GM18907 (cell line): ENCODE measurements at regions not wholly inside any gene's neighbourhood (a gene's known extent, or its start where the extent isn't known, plus 50 kb on each side); places are given as distances from the start of the nearest gene placed in this dataset.

Source experiments
- ATAC-seq: cut with Tn5 transposase; IDR thresholded peaks from one replicate; pipeline ENCODE4 v1.9.1; 2021; ENCODE audit warnings: mild to moderate bottlenecking, moderate library complexity; ENCODE audit not compliant: unreplicated experiment

DNA sequence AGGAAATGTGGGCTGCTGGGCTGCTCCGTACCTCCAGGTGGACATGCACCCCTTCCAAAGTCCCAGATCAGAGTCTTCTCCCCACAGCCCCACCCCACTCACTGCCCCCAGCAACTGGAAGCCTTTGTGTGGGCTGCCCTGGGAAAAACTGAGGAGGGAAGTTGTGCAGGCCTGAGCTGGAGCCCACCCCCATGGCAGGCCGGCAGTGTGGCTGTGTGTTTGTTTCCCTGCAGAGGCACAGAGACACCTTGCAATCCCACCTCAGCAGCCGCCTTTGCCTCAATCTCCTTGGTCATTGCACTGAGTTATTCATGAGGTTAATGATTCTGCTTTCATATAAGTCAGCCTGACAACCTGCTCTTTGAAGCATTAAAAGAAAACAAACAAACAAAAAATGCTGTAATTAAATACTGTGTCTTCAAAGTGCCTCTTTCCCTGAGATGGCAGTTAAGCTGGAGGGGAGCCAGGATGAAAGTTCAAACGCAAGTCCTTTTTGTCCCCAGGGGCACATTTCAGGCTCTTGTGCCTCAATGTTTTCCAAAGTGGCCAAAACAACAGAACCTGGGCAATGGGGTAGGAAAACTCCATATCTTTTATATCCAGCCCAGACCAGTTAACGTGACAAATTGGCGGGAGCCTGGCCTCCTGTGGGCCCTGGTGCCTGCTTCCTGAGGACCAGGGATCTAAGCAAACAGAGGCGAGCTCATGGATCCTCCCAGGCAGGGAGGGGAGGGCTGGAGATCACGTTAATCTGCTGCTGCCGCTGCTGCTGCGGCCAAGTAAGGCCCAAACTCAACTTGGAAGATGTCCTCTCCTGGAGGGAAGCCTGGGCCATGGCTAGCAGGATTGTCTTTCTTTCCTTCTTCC lies 51.9 kb upstream of the TSPAN11 start:
- no peak for ATAC-seq

- no peak for ATAC-seq
Measured at GRCh38 chr12:30870491-30871265, 55.9 kb upstream of the TSPAN11 start.

GRCh38 chr12:30867415-30867814 lies 59.1 kb upstream of the TSPAN11 start:
- no peak for ATAC-seq

- ATAC-seq, result no peak
Measured at GRCh38 chr12:30866256-30866655, 60.3 kb upstream of the TSPAN11 start.

DNA sequence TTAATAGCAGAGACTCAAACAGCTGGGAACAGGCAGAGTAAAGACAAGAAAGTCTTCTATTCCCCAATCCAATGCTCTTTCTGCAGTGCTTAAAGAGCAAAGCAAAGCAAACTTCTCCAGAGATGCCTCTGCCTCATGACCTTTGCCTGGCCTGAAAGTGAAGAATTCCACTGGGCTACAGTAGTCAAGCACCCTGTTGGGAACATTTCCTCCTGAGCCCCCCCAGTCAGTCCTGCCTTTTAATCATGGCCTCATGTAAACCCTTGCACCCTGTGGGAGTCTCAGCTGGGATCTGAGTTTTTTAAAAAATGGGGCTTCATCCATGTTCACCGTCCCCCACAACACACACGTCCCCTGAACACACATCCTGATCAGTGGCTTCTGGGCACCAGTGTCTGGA lies 62.7 kb upstream of the TSPAN11 start:
- ATAC-seq, result no peak

DNA sequence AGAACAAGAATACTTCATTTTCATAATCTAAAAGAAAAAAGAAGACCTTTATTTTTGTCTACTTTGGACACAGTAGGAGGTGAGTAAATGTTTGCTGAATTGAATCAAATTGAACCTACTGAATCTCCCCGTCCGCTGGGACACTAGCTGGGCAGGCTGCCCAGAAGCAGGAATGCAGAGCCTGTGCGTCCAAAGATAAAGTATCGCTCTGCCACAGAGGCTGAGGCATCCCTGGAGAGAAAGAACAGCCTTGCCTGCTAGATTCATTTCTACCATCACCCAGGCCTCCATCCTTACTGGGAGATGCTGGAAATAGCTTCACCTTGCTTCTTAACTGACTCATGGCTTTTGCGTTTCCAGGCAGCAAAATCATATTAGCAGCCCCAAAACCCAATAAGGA lies 64.1 kb upstream of the TSPAN11 start:
- ATAC-seq, result no peak

DNA sequence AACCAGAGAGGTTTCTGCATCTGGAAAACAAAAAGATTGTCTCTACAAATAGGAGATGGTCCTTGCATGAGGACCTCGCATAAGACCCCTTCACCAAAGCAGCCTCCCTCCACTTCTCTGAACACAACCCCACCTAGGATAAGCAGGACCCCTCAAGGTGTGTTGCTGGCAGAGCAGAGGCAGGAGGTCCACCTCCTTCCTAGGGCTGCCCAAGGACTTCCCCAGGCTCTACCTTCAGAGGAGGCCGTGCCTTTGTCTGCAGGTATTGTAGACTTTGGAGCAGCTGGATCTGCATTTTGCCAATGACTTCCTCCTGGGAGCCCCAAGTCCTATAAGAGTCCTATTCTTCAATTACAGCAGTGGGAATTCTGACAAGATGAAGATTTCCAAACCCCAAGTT lies 67.3 kb upstream of the TSPAN11 start:
- no peak for ATAC-seq

GRCh38 chr12:30858471-30858870 lies 68.1 kb upstream of the TSPAN11 start:
- no peak for ATAC-seq

GRCh38 chr12:30853561-30854133 lies 72.9 kb upstream of the TSPAN11 start:
- ATAC-seq, result no peak

DNA sequence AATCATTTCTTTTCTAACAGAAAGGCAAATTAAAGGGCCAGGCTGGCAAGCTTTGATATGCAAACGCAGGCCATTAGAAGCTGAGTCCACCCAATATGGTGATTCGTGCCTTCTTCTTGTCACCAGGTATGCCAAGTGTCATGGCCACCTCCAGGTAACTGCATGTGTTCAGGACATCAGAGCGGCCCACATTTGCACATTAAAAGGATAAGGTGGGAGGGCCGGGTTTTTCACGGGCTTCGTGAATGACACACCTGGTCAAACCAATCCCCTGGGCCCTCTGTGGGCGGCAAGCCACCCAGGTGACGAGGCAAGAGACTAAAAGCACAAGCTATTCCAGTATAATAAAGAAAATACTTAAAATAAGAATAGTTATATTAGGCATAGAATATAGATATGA lies 75.9 kb upstream of the TSPAN11 start:
- ATAC-seq, result no peak

- no peak for ATAC-seq
Measured at GRCh38 chr12:30847259-30847658, 79.3 kb upstream of the TSPAN11 start.

- no peak for ATAC-seq
Measured at GRCh38 chr12:30846776-30847175, 79.8 kb upstream of the TSPAN11 start.

DNA sequence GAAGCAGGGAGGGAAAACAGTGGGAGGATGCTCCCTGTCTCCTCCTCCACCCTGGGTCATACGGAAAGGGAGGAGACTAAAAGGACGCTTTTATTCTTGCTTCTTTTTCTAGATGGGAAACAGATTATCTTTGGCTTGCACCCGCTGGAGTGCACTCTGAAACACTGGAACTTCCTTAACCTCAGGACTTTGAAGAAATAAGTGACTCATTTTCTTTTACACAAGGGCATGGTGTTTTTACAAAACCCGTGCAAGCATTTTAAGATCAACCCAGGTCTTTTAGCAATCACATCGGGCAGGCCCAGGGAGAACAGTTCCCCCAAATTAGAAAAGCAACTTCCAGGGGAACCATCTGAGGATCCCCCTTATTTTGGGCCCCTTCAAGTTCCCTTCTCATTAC lies 80.9 kb upstream of the TSPAN11 start:
- ATAC-seq, result no peak

GRCh38 chr12:30843211-30843610 lies 83.3 kb upstream of the TSPAN11 start:
- ATAC-seq, result no peak

- ATAC-seq, result no peak
Measured at GRCh38 chr12:30840715-30841114, 85.8 kb upstream of the TSPAN11 start.

- ATAC-seq, result no peak
Measured at GRCh38 chr12:30839643-30840220, 85.0 kb upstream of the CAPRIN2 start.

- ATAC-seq, result no peak
Measured at GRCh38 chr12:30837595-30837994, 82.8 kb upstream of the CAPRIN2 start.

GRCh38 chr12:30836656-30837445 lies 82.1 kb upstream of the CAPRIN2 start:
- no peak for ATAC-seq

- ATAC-seq, result no peak
Measured at GRCh38 chr12:30835216-30835615, 80.5 kb upstream of the CAPRIN2 start.

GRCh38 chr12:30830751-30831150 lies 76.0 kb upstream of the CAPRIN2 start:
- ATAC-seq, result no peak

DNA sequence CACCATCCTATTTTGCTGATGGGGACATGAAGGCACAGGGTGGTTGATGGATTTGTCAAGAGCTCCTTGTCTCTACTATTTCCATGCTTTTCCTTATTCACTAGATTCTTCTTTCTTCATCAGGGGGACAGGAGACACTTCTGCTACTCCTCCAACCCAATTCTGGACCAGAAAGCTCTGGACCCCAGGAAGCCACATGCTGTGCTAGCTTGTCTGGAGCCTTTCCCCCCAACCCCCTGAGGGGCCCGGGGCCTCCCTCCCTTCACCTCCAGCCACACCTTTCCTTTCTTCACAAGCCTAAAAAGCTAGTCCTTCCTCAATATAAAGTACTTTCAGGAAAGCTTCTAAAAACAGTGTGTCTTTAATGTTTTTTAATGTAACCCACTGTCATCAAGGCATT lies 75.1 kb upstream of the CAPRIN2 start:
- no peak for ATAC-seq
